IMR-90 (cell line): ENCODE measurements at regions not wholly inside any gene's neighbourhood (a gene's known extent, or its start where the extent isn't known, plus 50 kb on each side); places are given as distances from the start of the nearest gene placed in this dataset.

ENCODE experiments used
- ATAC-seq: fragments of 200-7000 bp; cut with Tn5 transposase; 2 replicates; pipeline ENCODE4 v1.9.1; 2020; ENCODE audit warnings: low read depth, mild to moderate bottlenecking, moderate library complexity
- BruUV-seq: library from RNA; stranded (reverse); fragments of 400-500 nt; replicated peaks from 2 replicates; lab custom pipeline; 2021; lab: Mats Ljungman, UMichigan
- CTCF ChIA-PET: fragments of 300-600 bp; formaldehyde crosslinking; extraction: SDS; loops from one replicate; lab custom pipeline; 2021; ENCODE audit warnings: antibody characterized with exemption; lab: Yijun Ruan, JAX
- POLR2A ChIA-PET: fragments of 300-600 bp; sonication (Branson Sonifier 250); formaldehyde crosslinking; loops from one replicate; lab custom pipeline; 2022; ENCODE audit warnings: antibody characterized with exemption; ENCODE audit not compliant: unreplicated experiment; lab: Charles Lee
- DNase-seq: peaks from one replicate; pipeline ENCODE4 v3.0.0; 2013
- H2AFZ ChIP-seq: replicated peaks from 2 replicates; pipeline ENCODE3; 2013; ENCODE audit warnings: low read length, mild to moderate bottlenecking; ENCODE audit not compliant: poor library complexity
- H2AK5ac ChIP-seq: 2 replicates; pipeline ENCODE4 v1.6.1; 2013; ENCODE audit warnings: low read depth, low read length, inconsistent platforms
- H2AK9ac ChIP-seq: replicated peaks from 2 replicates; pipeline ENCODE3; 2013; ENCODE audit warnings: mild to moderate bottlenecking, low read depth, low read length, moderate library complexity; ENCODE audit not compliant: poor library complexity
- H2BK120ac ChIP-seq: 2 replicates; pipeline ENCODE4 v1.6.1; 2013; ENCODE audit warnings: low read depth, low read length, inconsistent platforms
- H2BK15ac ChIP-seq: 3 replicates; pipeline ENCODE4 v1.6.1; 2013; ENCODE audit warnings: low read depth, low read length, inconsistent platforms
- H2BK20ac ChIP-seq: 2 replicates; pipeline ENCODE4 v1.6.1; 2013; ENCODE audit warnings: low read depth, mild to moderate bottlenecking, inconsistent platforms, low read length, moderate library complexity
- H2BK5ac ChIP-seq: 2 replicates; pipeline ENCODE4 v1.6.1; 2013; ENCODE audit warnings: mild to moderate bottlenecking, low read depth, low read length, inconsistent platforms; ENCODE audit not compliant: poor library complexity, severe bottlenecking
- H3K14ac ChIP-seq: replicated peaks from 2 replicates; pipeline ENCODE4 v1.6.1; 2013; ENCODE audit warnings: low read depth, low read length, inconsistent platforms
- H3K18ac ChIP-seq: 2 replicates; pipeline ENCODE4 v1.6.1; 2013; ENCODE audit warnings: low read depth, low read length, control low read depth
- H3K23ac ChIP-seq: 2 replicates; pipeline ENCODE4 v1.6.1; 2013; ENCODE audit warnings: low read depth, low read length, inconsistent platforms
- H3K27ac ChIP-seq: 2 replicates; pipeline ENCODE4 v1.5.1; 2013; ENCODE audit warnings: mild to moderate bottlenecking, control low read depth, low read length; ENCODE audit not compliant: insufficient read depth
- H3K27me3 ChIP-seq: 2 replicates; pipeline ENCODE4 v1.6.1; 2013; ENCODE audit warnings: low read length; ENCODE audit not compliant: control insufficient read depth, insufficient read depth
- H3K36me3 ChIP-seq: 2 replicates; pipeline ENCODE4 v1.6.1; 2013; ENCODE audit warnings: low read length, mixed read lengths; ENCODE audit not compliant: control insufficient read depth, insufficient read depth
- H3K4ac ChIP-seq: 2 replicates; pipeline ENCODE4 v1.6.1; 2013; ENCODE audit warnings: low read depth, low read length, inconsistent platforms
- H3K4me1 ChIP-seq: 2 replicates; pipeline ENCODE4 v1.6.1; 2013; ENCODE audit warnings: low read length, mixed read lengths; ENCODE audit not compliant: control insufficient read depth, insufficient read depth
- H3K4me2 ChIP-seq: 2 replicates; pipeline ENCODE4 v1.6.1; 2013; ENCODE audit warnings: low read depth, mild to moderate bottlenecking, control low read depth, low read length, moderate library complexity
- H3K4me3 ChIP-seq: 2 replicates; pipeline ENCODE4 v1.5.1; 2013; ENCODE audit warnings: low read depth, mild to moderate bottlenecking, control low read depth, low read length, moderate library complexity; ENCODE audit not compliant: insufficient read depth
- H3K56ac ChIP-seq: 2 replicates; pipeline ENCODE4 v1.6.1; 2013; ENCODE audit warnings: low read length, inconsistent platforms; ENCODE audit not compliant: insufficient read depth; ENCODE audit errors: extremely low read depth
- H3K79me1 ChIP-seq, 2 experiments: 2 replicates each; pipeline ENCODE4 v1.6.1; 2013; ENCODE audit warnings: low read length in 2 of 2, inconsistent platforms in 1 of 2, low read depth in 1 of 2
- H3K9ac ChIP-seq: 2 replicates; pipeline ENCODE4 v1.6.1; 2013; ENCODE audit warnings: low read depth, low read length, control low read depth
- H3K9me1 ChIP-seq: 2 replicates; pipeline ENCODE4 v1.6.1; 2013; ENCODE audit warnings: low read length, inconsistent platforms; ENCODE audit not compliant: insufficient read depth
- H3K9me3 ChIP-seq: 2 replicates; pipeline ENCODE4 v1.6.1; 2013; ENCODE audit warnings: low read length; ENCODE audit not compliant: control insufficient read depth, insufficient read depth
- H4K20me1 ChIP-seq: 2 replicates; pipeline ENCODE4 v1.6.1; 2013; ENCODE audit warnings: low read length, inconsistent platforms; ENCODE audit not compliant: insufficient read depth
- H4K5ac ChIP-seq: 2 replicates; pipeline ENCODE4 v1.6.1; 2013; ENCODE audit warnings: mild to moderate bottlenecking, low read depth, low read length, control low read depth
- H4K8ac ChIP-seq, 2 experiments: 2 replicates each; pipeline ENCODE4 v1.6.1; 2013; ENCODE audit warnings: low read depth in 2 of 2, low read length in 2 of 2, control low read depth in 1 of 2, inconsistent platforms in 1 of 2
- H4K91ac ChIP-seq: 2 replicates; pipeline ENCODE4 v1.6.1; 2013; ENCODE audit warnings: low read depth, low read length, inconsistent platforms; ENCODE audit not compliant: insufficient read depth
- MXI1 ChIP-seq: IDR thresholded peaks from 2 replicates; pipeline ENCODE4 v1.6.1; 2012; ENCODE audit warnings: low read depth, mild to moderate bottlenecking, low read length, moderate library complexity, borderline replicate concordance
- WGBS, 2 experiments: methylation state at CpG; one replicate each; pipeline versions ENCODE4 v1.1.5 to v1.1.7; 2013; ENCODE audit warnings: missing lambda C conversion rate in 2 of 2; ENCODE audit not compliant: insufficient read length in 1 of 2; ENCODE audit errors: extremely low coverage in 2 of 2; 5-methylcytosine and 5-hydroxymethylcytosine counted together
- dilution Hi-C: fragments of 300-500 bp; cut with HindIII; formaldehyde crosslinking; loops from one replicate; pipeline ENCODE4 v1.14.3; 2018; ENCODE audit warnings: low sequenced_read_pairs; ENCODE audit not compliant: unreplicated experiment
- in situ Hi-C: fragments of 300-500 bp; cut with MboI; formaldehyde crosslinking; loops from 3 replicates; pipeline ENCODE4 v1.14.3; 2019; ENCODE audit warnings: low sequenced_read_pairs, inconsistent platforms, mixed read lengths
- intact Hi-C: fragments of 100-400 bp; cut with micrococcal nuclease; formaldehyde crosslinking; loops from 2 replicates; pipeline ENCODE4 v1.10.0; 2022
- TF ChIP-seq, protein P1 (sequence below): fragments of 150-350 bp; IDR thresholded peaks from 2 replicates; pipeline ENCODE4 v1.6.1; 2016; ENCODE audit warnings: low read depth, mild to moderate bottlenecking, low read length, moderate library complexity, borderline replicate concordance
- TF ChIP-seq, protein P2 (sequence below): conservative IDR thresholded peaks from 2 replicates; pipeline ENCODE4 v1.5.1; 2012; ENCODE audit warnings: mild to moderate bottlenecking, low read depth, low read length, improper control_type of control experiment

DNA sequence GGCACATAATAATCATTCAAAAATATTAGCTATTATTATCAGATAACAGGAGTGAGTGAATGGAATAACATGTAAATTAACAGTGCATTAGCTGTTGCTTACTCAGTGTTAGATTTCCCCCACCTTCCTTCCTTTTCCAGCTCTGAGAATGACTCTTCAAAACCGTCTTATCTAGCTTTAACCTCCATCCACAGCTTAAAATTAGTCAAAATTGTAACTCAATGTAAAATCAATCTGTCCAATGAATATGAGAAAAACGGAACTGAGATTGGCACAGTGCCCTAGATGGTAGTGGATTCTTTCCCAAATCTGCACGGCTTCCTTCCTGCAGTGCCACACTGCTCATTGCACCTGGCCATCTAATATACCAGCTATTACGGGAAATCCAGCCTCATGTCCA, 156.8 kb upstream of the BDNF start:
- Histone ChIP-seq H3K18ac (no peak overlapping the region), H2BK5ac (no peak overlapping the region), H3K56ac (no peak overlapping the region), H3K36me3 (no peaks in the 10 kb centered on the region), H2BK15ac (no peak overlapping the region), H4K20me1 (no peaks in the 10 kb centered on the region), H3K9ac (no peak overlapping the region), H3K23ac (no peak overlapping the region), H3K4me1 (no peaks in the 10 kb centered on the region; the same call in 1 of the 2 replicates), H2BK20ac (no peak overlapping the region), H3K79me1 (no peaks in the 10 kb centered on the region), H2AK5ac (no peak overlapping the region), H3K4me2 (no peak overlapping the region), H4K91ac (no peak overlapping the region), H4K5ac (no peak overlapping the region), H2BK120ac (no peak overlapping the region), H3K27me3 (no peaks in the 10 kb centered on the region), H3K9me1 (peaks cover 3% of the 10 kb centered on the region; the same call in 1 of the 2 replicates), H3K4me3 (no peak overlapping the region), H2AFZ (no peak overlapping the region), H3K27ac (no peak overlapping the region), H3K9me3 (no peaks in the 10 kb centered on the region), H3K14ac (no peak overlapping the region), H3K4ac (no peak overlapping the region), H2AK9ac (no peak overlapping the region), H4K8ac (no peak overlapping the region)
- in situ Hi-C loops, result no loop called here
- no CpG with 5 or more reads among the region's 4 CpGs for WGBS, 2 experiments
- intact Hi-C loops, result no loop called here
- ChIA-PET POLR2A (no interaction called here), CTCF (no interaction called here)
- BruUV-seq, result no TSS peak
- peak; percentile 24; the same call in 1 of the 2 replicates for ATAC-seq
- no peak for DNase-seq
- dilution Hi-C loops, result no loop called here
- TF ChIP-seq, protein P1, sequence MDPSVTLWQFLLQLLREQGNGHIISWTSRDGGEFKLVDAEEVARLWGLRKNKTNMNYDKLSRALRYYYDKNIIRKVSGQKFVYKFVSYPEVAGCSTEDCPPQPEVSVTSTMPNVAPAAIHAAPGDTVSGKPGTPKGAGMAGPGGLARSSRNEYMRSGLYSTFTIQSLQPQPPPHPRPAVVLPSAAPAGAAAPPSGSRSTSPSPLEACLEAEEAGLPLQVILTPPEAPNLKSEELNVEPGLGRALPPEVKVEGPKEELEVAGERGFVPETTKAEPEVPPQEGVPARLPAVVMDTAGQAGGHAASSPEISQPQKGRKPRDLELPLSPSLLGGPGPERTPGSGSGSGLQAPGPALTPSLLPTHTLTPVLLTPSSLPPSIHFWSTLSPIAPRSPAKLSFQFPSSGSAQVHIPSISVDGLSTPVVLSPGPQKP, result no peak
- TF ChIP-seq, protein P2, sequence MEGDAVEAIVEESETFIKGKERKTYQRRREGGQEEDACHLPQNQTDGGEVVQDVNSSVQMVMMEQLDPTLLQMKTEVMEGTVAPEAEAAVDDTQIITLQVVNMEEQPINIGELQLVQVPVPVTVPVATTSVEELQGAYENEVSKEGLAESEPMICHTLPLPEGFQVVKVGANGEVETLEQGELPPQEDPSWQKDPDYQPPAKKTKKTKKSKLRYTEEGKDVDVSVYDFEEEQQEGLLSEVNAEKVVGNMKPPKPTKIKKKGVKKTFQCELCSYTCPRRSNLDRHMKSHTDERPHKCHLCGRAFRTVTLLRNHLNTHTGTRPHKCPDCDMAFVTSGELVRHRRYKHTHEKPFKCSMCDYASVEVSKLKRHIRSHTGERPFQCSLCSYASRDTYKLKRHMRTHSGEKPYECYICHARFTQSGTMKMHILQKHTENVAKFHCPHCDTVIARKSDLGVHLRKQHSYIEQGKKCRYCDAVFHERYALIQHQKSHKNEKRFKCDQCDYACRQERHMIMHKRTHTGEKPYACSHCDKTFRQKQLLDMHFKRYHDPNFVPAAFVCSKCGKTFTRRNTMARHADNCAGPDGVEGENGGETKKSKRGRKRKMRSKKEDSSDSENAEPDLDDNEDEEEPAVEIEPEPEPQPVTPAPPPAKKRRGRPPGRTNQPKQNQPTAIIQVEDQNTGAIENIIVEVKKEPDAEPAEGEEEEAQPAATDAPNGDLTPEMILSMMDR, result no peak
- no peak for TF ChIP-seq MXI1
